ENCODE measurements at regions not wholly inside any gene's neighbourhood (a gene's known extent, or its start where the extent isn't known, plus 50 kb on each side); places are given as distances from the start of the nearest gene placed in this dataset.

DNA sequence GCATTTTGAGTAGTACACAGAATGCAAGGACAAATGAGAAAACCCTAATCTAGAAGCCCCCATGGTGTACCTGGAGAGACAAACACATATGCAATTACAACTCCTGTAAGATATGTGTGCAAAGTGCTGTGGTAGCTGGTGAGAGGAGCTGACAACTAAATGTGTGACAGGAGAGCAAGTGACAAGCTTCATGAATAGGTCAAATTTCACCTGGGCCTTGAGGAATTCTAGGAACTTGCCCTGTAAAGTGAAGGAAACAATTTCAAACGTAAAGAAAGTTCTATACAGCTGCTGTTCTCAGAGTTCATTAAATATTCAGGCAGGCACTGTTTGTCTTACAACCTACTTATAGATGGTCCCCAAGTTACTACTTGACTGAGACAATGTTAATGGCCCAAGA, 437.0 kb downstream of the TUSC7 start:
- peaks cover 3% of the 10 kb centered on the region for H3K9me3 Mint-ChIP-seq (ENCODE audit: low read depth, unreplicated experiment)
- BruUV-seq (replicated peaks), result no TSS peak
- CTCF ChIA-PET, result no interaction called here
- no peak overlapping the region for H3K27ac Mint-ChIP-seq (ENCODE audit: unreplicated experiment)
- H3K27me3 Mint-ChIP-seq (ENCODE audit: unreplicated experiment), result no peaks in the 10 kb centered on the region
- no peak overlapping the region for H3K4me3 Mint-ChIP-seq (ENCODE audit: low read depth, unreplicated experiment)
- intact Hi-C loops (cut with micrococcal nuclease; ENCODE audit: unreplicated experiment), result no loop called here
- TF ChIP-seq, protein P1, sequence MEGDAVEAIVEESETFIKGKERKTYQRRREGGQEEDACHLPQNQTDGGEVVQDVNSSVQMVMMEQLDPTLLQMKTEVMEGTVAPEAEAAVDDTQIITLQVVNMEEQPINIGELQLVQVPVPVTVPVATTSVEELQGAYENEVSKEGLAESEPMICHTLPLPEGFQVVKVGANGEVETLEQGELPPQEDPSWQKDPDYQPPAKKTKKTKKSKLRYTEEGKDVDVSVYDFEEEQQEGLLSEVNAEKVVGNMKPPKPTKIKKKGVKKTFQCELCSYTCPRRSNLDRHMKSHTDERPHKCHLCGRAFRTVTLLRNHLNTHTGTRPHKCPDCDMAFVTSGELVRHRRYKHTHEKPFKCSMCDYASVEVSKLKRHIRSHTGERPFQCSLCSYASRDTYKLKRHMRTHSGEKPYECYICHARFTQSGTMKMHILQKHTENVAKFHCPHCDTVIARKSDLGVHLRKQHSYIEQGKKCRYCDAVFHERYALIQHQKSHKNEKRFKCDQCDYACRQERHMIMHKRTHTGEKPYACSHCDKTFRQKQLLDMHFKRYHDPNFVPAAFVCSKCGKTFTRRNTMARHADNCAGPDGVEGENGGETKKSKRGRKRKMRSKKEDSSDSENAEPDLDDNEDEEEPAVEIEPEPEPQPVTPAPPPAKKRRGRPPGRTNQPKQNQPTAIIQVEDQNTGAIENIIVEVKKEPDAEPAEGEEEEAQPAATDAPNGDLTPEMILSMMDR (IDR thresholded peaks at IDR 0.05; ENCODE audit: unreplicated experiment), result no peak
- DNase-seq, result no peak
- no peaks in the 10 kb centered on the region for H3K36me3 Mint-ChIP-seq (ENCODE audit: insufficient read depth, unreplicated experiment)
- H3K4me1 Mint-ChIP-seq (ENCODE audit: low read depth, unreplicated experiment), result no peaks in the 10 kb centered on the region

DNA sequence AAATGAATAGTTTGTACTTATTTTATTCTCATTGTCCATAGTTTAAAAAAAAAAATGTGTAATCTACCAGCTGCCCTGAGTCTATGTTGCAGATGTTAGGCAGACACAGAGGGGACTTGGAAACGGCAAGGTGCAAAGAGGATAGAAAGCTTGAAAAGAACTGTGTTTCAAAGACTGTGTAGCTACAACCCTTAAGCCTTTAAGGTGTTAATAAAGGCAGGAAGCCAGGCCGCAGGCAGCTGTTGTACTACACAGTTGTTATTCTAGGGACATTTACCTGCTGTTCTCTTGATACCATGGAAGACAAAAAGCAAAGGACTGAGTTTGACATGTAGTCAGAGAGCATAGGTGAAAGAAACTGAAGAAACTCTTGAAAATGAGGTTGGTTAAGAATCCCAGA, 440.0 kb downstream of the TUSC7 start:
- no peaks in the 10 kb centered on the region for H3K27me3 Mint-ChIP-seq (ENCODE audit: unreplicated experiment)
- no TSS peak for BruUV-seq (replicated peaks)
- H3K4me1 Mint-ChIP-seq (ENCODE audit: low read depth, unreplicated experiment), result no peaks in the 10 kb centered on the region
- H3K4me3 Mint-ChIP-seq (ENCODE audit: low read depth, unreplicated experiment), result no peak overlapping the region
- TF ChIP-seq, protein P1 (IDR thresholded peaks at IDR 0.05; ENCODE audit: unreplicated experiment), result no peak
- CTCF ChIA-PET, result no interaction called here
- no peak overlapping the region for H3K27ac Mint-ChIP-seq (ENCODE audit: unreplicated experiment)
- H3K36me3 Mint-ChIP-seq (ENCODE audit: insufficient read depth, unreplicated experiment), result no peaks in the 10 kb centered on the region
- no peak for DNase-seq
- intact Hi-C loops (cut with micrococcal nuclease; ENCODE audit: unreplicated experiment), result no loop called here
- peaks cover 3% of the 10 kb centered on the region for H3K9me3 Mint-ChIP-seq (ENCODE audit: low read depth, unreplicated experiment)

DNA sequence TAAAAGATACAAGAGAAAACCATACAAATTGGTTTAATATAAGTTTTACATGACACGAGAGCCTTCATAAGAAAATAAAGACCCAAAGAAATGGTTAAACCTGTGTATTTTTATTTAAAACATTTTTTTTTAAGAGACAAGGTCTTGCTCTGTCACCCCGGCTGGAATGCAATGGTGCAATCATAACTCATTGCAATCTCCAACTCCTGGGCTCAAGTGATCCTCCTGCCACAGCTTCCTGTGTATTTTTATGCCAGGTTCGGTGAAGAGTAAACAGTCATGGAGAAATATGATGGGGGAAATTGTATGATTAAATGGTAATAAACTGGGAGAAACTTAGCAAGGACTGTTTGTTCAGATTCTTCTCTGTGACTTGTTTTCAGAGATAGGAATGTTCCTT, 441.0 kb downstream of the TUSC7 start:
- Mint-ChIP-seq H3K27ac (ENCODE audit: unreplicated experiment) (no peak overlapping the region), H3K4me3 (ENCODE audit: low read depth, unreplicated experiment) (no peak overlapping the region), H3K27me3 (ENCODE audit: unreplicated experiment) (no peaks in the 10 kb centered on the region), H3K36me3 (ENCODE audit: insufficient read depth, unreplicated experiment) (no peaks in the 10 kb centered on the region), H3K9me3 (ENCODE audit: low read depth, unreplicated experiment) (peaks cover 3% of the 10 kb centered on the region), H3K4me1 (ENCODE audit: low read depth, unreplicated experiment) (no peaks in the 10 kb centered on the region)
- DNase-seq, result no peak
- CTCF ChIA-PET, result no interaction called here
- TF ChIP-seq, protein P1 (IDR thresholded peaks at IDR 0.05; ENCODE audit: unreplicated experiment), result no peak
- intact Hi-C loops (cut with micrococcal nuclease; ENCODE audit: unreplicated experiment), result no loop called here
- BruUV-seq (replicated peaks), result no TSS peak

DNA sequence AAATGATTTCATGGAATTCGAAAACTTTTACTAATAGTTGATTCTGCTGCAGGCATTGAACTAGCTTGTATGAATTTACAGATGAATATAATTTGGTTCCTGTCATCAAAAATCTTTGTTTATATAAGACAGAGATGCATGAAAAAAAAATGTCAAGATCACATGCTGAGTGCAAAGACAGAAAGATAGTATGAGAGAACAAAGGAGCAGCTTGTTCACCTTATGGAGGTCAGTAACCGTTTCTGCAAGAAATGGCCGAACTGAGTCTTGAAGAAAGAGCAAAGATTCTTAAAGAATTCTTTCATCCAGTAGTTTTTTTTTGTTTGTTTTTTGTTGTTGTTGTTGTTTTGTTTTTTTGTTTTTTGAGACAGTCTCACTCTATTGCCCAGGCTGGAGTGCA, 450.6 kb downstream of the TUSC7 start:
- Mint-ChIP-seq H3K9me3 (ENCODE audit: low read depth, unreplicated experiment) (no peaks in the 10 kb centered on the region), H3K4me1 (ENCODE audit: low read depth, unreplicated experiment) (no peaks in the 10 kb centered on the region), H3K36me3 (ENCODE audit: insufficient read depth, unreplicated experiment) (no peaks in the 10 kb centered on the region), H3K4me3 (ENCODE audit: low read depth, unreplicated experiment) (no peak overlapping the region), H3K27ac (ENCODE audit: unreplicated experiment) (no peak overlapping the region), H3K27me3 (ENCODE audit: unreplicated experiment) (no peaks in the 10 kb centered on the region)
- no TSS peak for BruUV-seq (replicated peaks)
- no peak for DNase-seq
- CTCF ChIA-PET, result no interaction called here
- intact Hi-C loops (cut with micrococcal nuclease; ENCODE audit: unreplicated experiment), result no loop called here
- TF ChIP-seq, protein P1 (IDR thresholded peaks at IDR 0.05; ENCODE audit: unreplicated experiment), result no peak

DNA sequence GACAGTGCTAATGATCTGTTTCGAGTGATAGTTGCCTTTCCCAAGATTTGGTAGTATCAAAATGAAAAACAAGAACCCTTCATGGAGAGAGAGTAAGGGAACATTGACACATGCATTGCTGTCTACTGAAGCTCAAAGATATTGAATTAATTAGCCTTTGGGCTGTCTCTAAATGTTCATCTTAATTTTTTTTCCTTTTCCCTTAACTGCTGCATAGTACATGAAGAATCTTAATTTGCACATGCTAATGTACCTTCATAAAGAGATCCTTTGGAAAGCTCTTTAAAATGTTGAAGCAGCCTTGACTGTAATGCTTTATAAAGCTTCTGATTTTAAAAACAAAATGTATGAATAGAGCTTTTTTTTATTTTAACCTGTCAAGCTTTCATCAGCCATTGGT, 452.2 kb downstream of the TUSC7 start:
- no peak for DNase-seq
- no TSS peak for BruUV-seq (replicated peaks)
- H3K27ac Mint-ChIP-seq (ENCODE audit: unreplicated experiment), result no peak overlapping the region
- no peaks in the 10 kb centered on the region for H3K9me3 Mint-ChIP-seq (ENCODE audit: low read depth, unreplicated experiment)
- intact Hi-C loops (cut with micrococcal nuclease; ENCODE audit: unreplicated experiment), result no loop called here
- H3K4me3 Mint-ChIP-seq (ENCODE audit: low read depth, unreplicated experiment), result no peak overlapping the region
- H3K4me1 Mint-ChIP-seq (ENCODE audit: low read depth, unreplicated experiment), result no peaks in the 10 kb centered on the region
- CTCF ChIA-PET, result no interaction called here
- H3K36me3 Mint-ChIP-seq (ENCODE audit: insufficient read depth, unreplicated experiment), result no peaks in the 10 kb centered on the region
- TF ChIP-seq, protein P1 (IDR thresholded peaks at IDR 0.05; ENCODE audit: unreplicated experiment), result no peak
- no peaks in the 10 kb centered on the region for H3K27me3 Mint-ChIP-seq (ENCODE audit: unreplicated experiment)
